Endothelial cell of umbilical vein (primary cell): ENCODE measurements at regions not wholly inside any gene's neighbourhood (a gene's known extent, or its start where the extent isn't known, plus 50 kb on each side); places are given as distances from the start of the nearest gene placed in this dataset.

Experiments
- BruUV-seq: library from RNA; stranded (reverse); fragments of 400-500 nt; replicated peaks from 2 replicates; lab custom pipeline; 2021; lab: Mats Ljungman, UMichigan
- CTCF ChIA-PET: fragments of 300-600, 350-600 bp; sonication (Branson Sonifier 250); formaldehyde crosslinking; loops from one replicate; lab custom pipeline; 2021; ENCODE audit warnings: antibody characterized with exemption, inconsistent platforms; lab: Charles Lee
- POLR2A ChIA-PET: fragments of 300-600, 350-600 bp; sonication (Branson Sonifier 250); formaldehyde crosslinking; loops from one replicate; lab custom pipeline; 2021; ENCODE audit warnings: antibody characterized with exemption, inconsistent platforms; lab: Charles Lee
- DNase-seq: peaks from one replicate; pipeline ENCODE4 v3.0.0-alpha.2; 2011; ENCODE audit warnings: low read depth, low spot score
- FAIRE-seq: peaks from 2 replicates; lab custom pipeline; 2011; peaks lifted over from hg19 to GRCh38; lab: Jason Lieb, UNC
- H2AFZ ChIP-seq: 2 replicates; pipeline ENCODE4 v1.6.0; 2012; ENCODE audit warnings: low read depth, low read length, control low read depth, inconsistent platforms
- H3K27ac ChIP-seq: 2 replicates; pipeline ENCODE4 v1.5.1; 2011; ENCODE audit warnings: low read depth, mild to moderate bottlenecking, control low read depth, low read length, moderate library complexity; ENCODE audit not compliant: insufficient read depth
- H3K27me3 ChIP-seq, 2 experiments: 2 replicates each; pipeline versions ENCODE4 v1.6.0 to v1.6.1; 2011; ENCODE audit warnings: low read length in 2 of 2, mixed read lengths in 1 of 2; ENCODE audit not compliant: control insufficient read depth in 2 of 2, insufficient read depth in 2 of 2
- H3K36me3 ChIP-seq, 2 experiments: 2 replicates in 1 of 2; 3 replicates in 1 of 2; pipeline ENCODE4 v1.5.1; 2011; ENCODE audit warnings: low read length in 2 of 2, mild to moderate bottlenecking in 1 of 2, moderate library complexity in 1 of 2; ENCODE audit not compliant: control insufficient read depth in 2 of 2, insufficient read depth in 2 of 2; ENCODE audit errors: extremely low read depth in 1 of 2
- H3K4me1 ChIP-seq: 3 replicates; pipeline ENCODE4 v1.5.1; 2011; ENCODE audit warnings: mild to moderate bottlenecking, low read length; ENCODE audit not compliant: control insufficient read depth, insufficient read depth; ENCODE audit errors: extremely low read depth
- H3K4me2 ChIP-seq: 2 replicates; pipeline ENCODE4 v1.6.1; 2011; ENCODE audit warnings: low read length, control low read depth, mixed read lengths; ENCODE audit not compliant: insufficient read depth
- H3K4me3 ChIP-seq, 3 experiments: fragments of 200-600 bp in 1 of 3; sonication (generic), shearing (Covaris generic) in 1 of 3; replicated peaks in 1 of 3; 2 replicates each; pipeline ENCODE4 v1.5.1; 2011 to 2016; ENCODE audit warnings: control low read depth in 3 of 3, low read length in 3 of 3, mild to moderate bottlenecking in 2 of 3, inconsistent platforms in 1 of 3, low read depth in 1 of 3, moderate library complexity in 1 of 3; ENCODE audit not compliant: insufficient read depth in 1 of 3
- H3K79me2 ChIP-seq: 2 replicates; pipeline ENCODE4 v1.6.0; 2012; ENCODE audit warnings: low read length, inconsistent platforms; ENCODE audit not compliant: control insufficient read depth, insufficient read depth
- H3K9ac ChIP-seq: replicated peaks from 2 replicates; pipeline ENCODE3; 2011; ENCODE audit warnings: low read length, control low read depth; ENCODE audit not compliant: insufficient read depth; ENCODE audit errors: extremely low read depth
- H3K9me1 ChIP-seq: replicated peaks from 3 replicates; pipeline ENCODE4 v1.6.0; 2011; ENCODE audit warnings: mild to moderate bottlenecking, low read length; ENCODE audit not compliant: control insufficient read depth, insufficient read depth; ENCODE audit errors: extremely low read depth
- H3K9me3 ChIP-seq: replicated peaks from 2 replicates; pipeline ENCODE4 v1.5.1; 2012; ENCODE audit warnings: low read length, inconsistent platforms; ENCODE audit not compliant: control insufficient read depth, insufficient read depth
- H4K20me1 ChIP-seq: replicated peaks from 2 replicates; pipeline ENCODE3; 2011; ENCODE audit warnings: mild to moderate bottlenecking, low read length; ENCODE audit not compliant: control insufficient read depth, insufficient read depth; ENCODE audit errors: extremely low read depth
- CTCF ChIP-seq, 2 donors: IDR thresholded peaks; 1 replicate in 1 of 2; 2 replicates in 1 of 2; pipeline ENCODE4 v1.5.1; 2011; ENCODE audit warnings: low read length in 2 of 2, mild to moderate bottlenecking in 2 of 2, moderate library complexity in 2 of 2, control low read depth in 1 of 2, inconsistent platforms in 1 of 2, low read depth in 1 of 2; ENCODE audit not compliant: insufficient read depth in 1 of 2; ENCODE audit errors: extremely low read depth in 1 of 2
- EZH2 ChIP-seq: IDR thresholded peaks from 2 replicates; pipeline ENCODE4 v1.6.1; 2012; ENCODE audit warnings: borderline replicate concordance, low read depth, mild to moderate bottlenecking, moderate library complexity, low read length, inconsistent platforms; ENCODE audit not compliant: severe bottlenecking
- FOS ChIP-seq: IDR thresholded peaks from 2 replicates; pipeline ENCODE4 v1.6.1; 2011; ENCODE audit warnings: mild to moderate bottlenecking, low read length, moderate library complexity, borderline replicate concordance; ENCODE audit not compliant: insufficient read depth
- GATA2 ChIP-seq: IDR thresholded peaks from 2 replicates; pipeline ENCODE4 v1.7.0; 2011; ENCODE audit warnings: low read depth, mild to moderate bottlenecking, moderate library complexity, mixed read lengths, low read length; ENCODE audit not compliant: insufficient read length, insufficient read depth
- JUN ChIP-seq: IDR thresholded peaks from 2 replicates; pipeline ENCODE4 v1.6.1; 2011; ENCODE audit warnings: borderline replicate concordance, low read depth; ENCODE audit not compliant: insufficient read length, insufficient read depth
- MAX ChIP-seq: IDR thresholded peaks from 2 replicates; pipeline ENCODE4 v1.6.1; 2011; ENCODE audit not compliant: insufficient read depth, insufficient read length
- MYC ChIP-seq: IDR thresholded peaks from one replicate; pipeline ENCODE4 v1.6.1; 2011; ENCODE audit warnings: mild to moderate bottlenecking, low read depth, low read length
- POLR2A ChIP-seq: IDR thresholded peaks from 2 replicates; pipeline ENCODE4 v1.6.1; 2012; ENCODE audit warnings: low read depth, mild to moderate bottlenecking, control low read depth, low read length
- POLR2AphosphoS5 ChIP-seq: IDR thresholded peaks from 2 replicates; pipeline ENCODE4 v1.6.1; 2012; ENCODE audit warnings: low read depth, mild to moderate bottlenecking, control low read depth, low read length, moderate library complexity; ENCODE audit not compliant: insufficient read depth
- dilution Hi-C: fragments of 300-500 bp; cut with MboI; formaldehyde crosslinking; loops from one replicate; pipeline ENCODE4 v1.15.0; 2019; ENCODE audit warnings: low sequenced_read_pairs; ENCODE audit not compliant: extremely low pct_ligation_motif_present
- intact Hi-C: fragments of 100-400 bp; cut with micrococcal nuclease; formaldehyde crosslinking; loops from one replicate; pipeline ENCODE4 v1.10.0; 2022

GRCh38 chr2:220077488-220077887 is 450.1 kb downstream of the SLC4A3 start:
- H3K9me1 ChIP-seq = no peaks in the 10 kb centered on the region
- H3K36me3 ChIP-seq = no peaks in the 10 kb centered on the region
- H3K79me2 ChIP-seq = no peaks in the 10 kb centered on the region
- ChIA-PET POLR2A (no interaction called here), CTCF (no interaction called here)
- FAIRE-seq = no peak
- no peak overlapping the region for H2AFZ ChIP-seq
- H3K9me3 ChIP-seq = no peaks in the 10 kb centered on the region
- no peak overlapping the region for H3K9ac ChIP-seq
- no peaks in the 10 kb centered on the region for H3K27me3 ChIP-seq
- no peak overlapping the region for H3K4me2 ChIP-seq
- no peak overlapping the region for H3K4me3 ChIP-seq
- dilution Hi-C loops = no loop called here
- no peaks in the 10 kb centered on the region for H4K20me1 ChIP-seq
- intact Hi-C loops = no loop called here
- no peak for DNase-seq
- H3K4me1 ChIP-seq = no peaks in the 10 kb centered on the region
- H3K27ac ChIP-seq = no peak overlapping the region
- no TSS peak for BruUV-seq
- TF ChIP-seq MAX (no peak), GATA2 (no peak), EZH2 (no peak), FOS (no peak), POLR2A (no peak), CTCF (IDR thresholded peaks at IDR 0.05; ENCODE audit: extremely low read depth in 1 of 2, insufficient read depth in 1 of 2, low read depth in 1 of 2, low read length in 2 of 2) (no peak), JUN (no peak)

GRCh38 chr2:220078439-220078838 is 451.0 kb downstream of the SLC4A3 start:
- H3K27me3 ChIP-seq = no peaks in the 10 kb centered on the region
- no peak overlapping the region for H2AFZ ChIP-seq
- H3K36me3 ChIP-seq = no peaks in the 10 kb centered on the region
- H3K79me2 ChIP-seq = no peaks in the 10 kb centered on the region
- no peak overlapping the region for H3K4me2 ChIP-seq
- ChIA-PET CTCF (no interaction called here), POLR2A (no interaction called here)
- H3K4me1 ChIP-seq = no peaks in the 10 kb centered on the region
- no peak overlapping the region for H3K27ac ChIP-seq
- H4K20me1 ChIP-seq = no peaks in the 10 kb centered on the region
- no peak for TF ChIP-seq EZH2
- TF ChIP-seq MYC = no peak
- no peak for TF ChIP-seq POLR2A
- no peak for TF ChIP-seq GATA2
- TF ChIP-seq CTCF (IDR thresholded peaks at IDR 0.05; ENCODE audit: extremely low read depth in 1 of 2, insufficient read depth in 1 of 2, low read depth in 1 of 2, low read length in 2 of 2) = no peak
- no peak for TF ChIP-seq POLR2AphosphoS5
- no peak overlapping the region for H3K9ac ChIP-seq
- no peaks in the 10 kb centered on the region for H3K9me1 ChIP-seq
- intact Hi-C loops (no loop called here), dilution Hi-C loops (no loop called here)
- BruUV-seq = no TSS peak
- H3K9me3 ChIP-seq = no peaks in the 10 kb centered on the region
- H3K4me3 ChIP-seq = no peak overlapping the region
- no peak for DNase-seq
- no peak for FAIRE-seq
